ENCODE measurements at regions not wholly inside any gene's neighbourhood (a gene's known extent, or its start where the extent isn't known, plus 50 kb on each side); places are given as distances from the start of the nearest gene placed in this dataset.

DNA sequence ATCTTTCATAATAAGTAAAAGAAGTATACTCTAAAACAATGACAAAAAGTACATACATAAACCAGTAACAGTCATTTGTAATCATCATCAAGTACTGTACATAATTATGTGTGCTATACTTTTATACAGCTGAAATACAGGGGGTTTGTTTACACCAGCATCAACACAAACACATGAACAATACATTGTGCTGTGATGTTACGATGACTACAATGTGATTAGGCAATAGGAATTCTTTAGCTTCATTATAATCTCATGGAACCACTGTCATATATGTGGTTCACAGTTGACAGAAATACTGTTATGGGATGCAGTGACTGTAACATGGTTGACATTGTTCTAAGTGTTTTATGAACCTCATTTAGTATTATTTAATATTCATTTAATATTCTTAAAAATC lies 914.4 kb upstream of the TENM4 start:
- H3K4me1 Mint-ChIP-seq (ENCODE audit: low read depth) = no peaks in the 10 kb centered on the region
- DNase-seq = no peak
- H3K4me1 ChIP-seq (ENCODE audit: insufficient read depth, low read length) = no peaks in the 10 kb centered on the region
- ATAC-seq (ENCODE audit: poor library complexity) = no peak
- H3K36me3 Mint-ChIP-seq (ENCODE audit: low read depth) = no peaks in the 10 kb centered on the region
- no peaks in the 10 kb centered on the region for H3K9me3 ChIP-seq (ENCODE audit: control insufficient read depth in 1 of 2, insufficient read depth in 1 of 2, low read length in 2 of 2)
- TF ChIP-seq, protein P1, sequence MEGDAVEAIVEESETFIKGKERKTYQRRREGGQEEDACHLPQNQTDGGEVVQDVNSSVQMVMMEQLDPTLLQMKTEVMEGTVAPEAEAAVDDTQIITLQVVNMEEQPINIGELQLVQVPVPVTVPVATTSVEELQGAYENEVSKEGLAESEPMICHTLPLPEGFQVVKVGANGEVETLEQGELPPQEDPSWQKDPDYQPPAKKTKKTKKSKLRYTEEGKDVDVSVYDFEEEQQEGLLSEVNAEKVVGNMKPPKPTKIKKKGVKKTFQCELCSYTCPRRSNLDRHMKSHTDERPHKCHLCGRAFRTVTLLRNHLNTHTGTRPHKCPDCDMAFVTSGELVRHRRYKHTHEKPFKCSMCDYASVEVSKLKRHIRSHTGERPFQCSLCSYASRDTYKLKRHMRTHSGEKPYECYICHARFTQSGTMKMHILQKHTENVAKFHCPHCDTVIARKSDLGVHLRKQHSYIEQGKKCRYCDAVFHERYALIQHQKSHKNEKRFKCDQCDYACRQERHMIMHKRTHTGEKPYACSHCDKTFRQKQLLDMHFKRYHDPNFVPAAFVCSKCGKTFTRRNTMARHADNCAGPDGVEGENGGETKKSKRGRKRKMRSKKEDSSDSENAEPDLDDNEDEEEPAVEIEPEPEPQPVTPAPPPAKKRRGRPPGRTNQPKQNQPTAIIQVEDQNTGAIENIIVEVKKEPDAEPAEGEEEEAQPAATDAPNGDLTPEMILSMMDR (IDR thresholded peaks at IDR 0.05) = no peak
- no peaks in the 10 kb centered on the region for H3K27me3 ChIP-seq (ENCODE audit: control insufficient read depth in 1 of 2, insufficient read depth in 2 of 2, low read length in 2 of 2)
- H3K9me3 Mint-ChIP-seq = peaks cover 3% of the 10 kb centered on the region
- CTCF ChIA-PET = no interaction called here
- no peak overlapping the region for H3K27ac ChIP-seq (ENCODE audit: low read depth in 1 of 2, low read length in 2 of 2)
- H3K36me3 ChIP-seq (ENCODE audit: insufficient read depth, low read length) = no peaks in the 10 kb centered on the region
- no peak overlapping the region for H3K4me3 Mint-ChIP-seq
- H3K27ac Mint-ChIP-seq = no peak overlapping the region
- intact Hi-C loops (cut with DNase I, micrococcal nuclease) = no loop called here
- POLR2A ChIA-PET = no interaction called here
- no peak overlapping the region for H3K4me3 ChIP-seq (ENCODE audit: low read length)
- H3K27me3 Mint-ChIP-seq = no peaks in the 10 kb centered on the region

GRCh38 chr11:80350541-80350940 lies 909.7 kb upstream of the TENM4 start:
- TF ChIP-seq, protein P1 (IDR thresholded peaks at IDR 0.05) = no peak
- CTCF ChIA-PET = no interaction called here
- no peak for ATAC-seq (ENCODE audit: poor library complexity)
- intact Hi-C loops (cut with DNase I, micrococcal nuclease) = no loop called here
- POLR2A ChIA-PET = no interaction called here
- no peaks in the 10 kb centered on the region for H3K27me3 Mint-ChIP-seq
- no peaks in the 10 kb centered on the region for H3K4me1 ChIP-seq (ENCODE audit: insufficient read depth, low read length)
- H3K9me3 ChIP-seq (ENCODE audit: control insufficient read depth in 1 of 2, insufficient read depth in 1 of 2, low read length in 2 of 2) = no peaks in the 10 kb centered on the region
- H3K4me3 Mint-ChIP-seq = no peak overlapping the region
- no peaks in the 10 kb centered on the region for H3K4me1 Mint-ChIP-seq (ENCODE audit: low read depth)
- H3K27ac Mint-ChIP-seq = no peak overlapping the region
- H3K36me3 ChIP-seq (ENCODE audit: insufficient read depth, low read length) = no peaks in the 10 kb centered on the region
- no peak for DNase-seq
- no peaks in the 10 kb centered on the region for H3K36me3 Mint-ChIP-seq (ENCODE audit: low read depth)
- H3K27ac ChIP-seq (ENCODE audit: low read depth in 1 of 2, low read length in 2 of 2) = no peak overlapping the region
- no peak overlapping the region for H3K4me3 ChIP-seq (ENCODE audit: low read length)
- H3K9me3 Mint-ChIP-seq = peaks cover 5% of the 10 kb centered on the region
- no peaks in the 10 kb centered on the region for H3K27me3 ChIP-seq (ENCODE audit: control insufficient read depth in 1 of 2, insufficient read depth in 2 of 2, low read length in 2 of 2)

DNA sequence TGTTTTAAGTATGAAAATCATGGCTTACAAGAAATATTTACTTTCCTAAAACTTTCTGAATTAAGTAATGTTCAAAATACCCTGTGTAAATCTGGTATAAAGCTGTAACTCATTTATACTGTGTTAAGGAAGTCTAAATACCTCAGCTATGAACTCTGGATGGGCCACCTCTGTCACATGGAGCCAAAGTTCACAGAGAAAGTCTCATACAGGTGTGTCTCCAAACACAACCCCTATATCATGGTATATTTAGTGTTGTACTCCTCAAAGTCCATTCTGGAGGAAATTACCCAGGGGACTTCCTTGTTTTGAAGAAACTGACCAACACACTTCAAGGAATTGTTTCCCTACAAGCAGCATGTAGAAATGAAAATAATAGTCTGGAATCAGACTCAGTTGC lies 909.2 kb upstream of the TENM4 start:
- H3K9me3 ChIP-seq (ENCODE audit: control insufficient read depth in 1 of 2, insufficient read depth in 1 of 2, low read length in 2 of 2) = no peaks in the 10 kb centered on the region
- Mint-ChIP-seq H3K4me3 (no peak overlapping the region), H3K36me3 (ENCODE audit: low read depth) (no peaks in the 10 kb centered on the region), H3K4me1 (ENCODE audit: low read depth) (no peaks in the 10 kb centered on the region), H3K27me3 (no peaks in the 10 kb centered on the region), H3K27ac (no peak overlapping the region), H3K9me3 (peaks cover 5% of the 10 kb centered on the region)
- no peak for DNase-seq
- ChIA-PET POLR2A (no interaction called here), CTCF (no interaction called here)
- H3K27ac ChIP-seq (ENCODE audit: low read depth in 1 of 2, low read length in 2 of 2) = no peak overlapping the region
- TF ChIP-seq, protein P1 (IDR thresholded peaks at IDR 0.05) = no peak
- ATAC-seq (ENCODE audit: poor library complexity) = no peak
- intact Hi-C loops (cut with DNase I, micrococcal nuclease) = no loop called here
- no peaks in the 10 kb centered on the region for H3K27me3 ChIP-seq (ENCODE audit: control insufficient read depth in 1 of 2, insufficient read depth in 2 of 2, low read length in 2 of 2)
- no peaks in the 10 kb centered on the region for H3K36me3 ChIP-seq (ENCODE audit: insufficient read depth, low read length)
- no peak overlapping the region for H3K4me3 ChIP-seq (ENCODE audit: low read length)
- no peaks in the 10 kb centered on the region for H3K4me1 ChIP-seq (ENCODE audit: insufficient read depth, low read length)

All from CD4-positive, alpha-beta T cell (primary cell).